GM12878 (cell line): ENCODE measurements at regions not wholly inside any gene's neighbourhood (a gene's known extent, or its start where the extent isn't known, plus 50 kb on each side); places are given as distances from the start of the nearest gene placed in this dataset.

Source experiments
- ATAC-seq: fragments of 200-7000 bp; cut with Tn5 transposase; 3 replicates; pipeline ENCODE4 v1.9.1; 2020; ENCODE audit warnings: mild to moderate bottlenecking, moderate library complexity
- BruUV-seq: library from RNA; stranded (reverse); fragments of 400-500 nt; replicated peaks from 2 replicates; lab custom pipeline; 2021; lab: Mats Ljungman, UMichigan
- CTCF ChIA-PET: fragments of 300-600 bp; sonication (Branson Sonifier 250); formaldehyde crosslinking; extraction: SDS; loops from one replicate; lab custom pipeline; 2021; ENCODE audit warnings: inconsistent platforms; lab: Yijun Ruan, JAX
- POLR2A ChIA-PET: fragments of 350-600 bp; formaldehyde crosslinking; extraction: SDS; loops from one replicate; lab custom pipeline; 2021; ENCODE audit warnings: inconsistent platforms; lab: Charles Lee
- RAD21 ChIA-PET: fragments of 300-600 bp; sonication (Branson Sonifier 250); formaldehyde crosslinking; loops from one replicate; lab custom pipeline; 2023; ENCODE audit warnings: antibody characterized with exemption; ENCODE audit not compliant: unreplicated experiment; lab: Charles Lee
- SMC1A ChIA-PET: fragments of 300-600 bp; sonication (Branson Sonifier 250); formaldehyde crosslinking; loops from one replicate; lab custom pipeline; 2023; ENCODE audit not compliant: unreplicated experiment, uncharacterized antibody; lab: Charles Lee
- DNase-seq: peaks from one replicate; pipeline ENCODE4 v3.0.0-alpha.2; 2011; ENCODE audit warnings: low read depth, low spot score
- FAIRE-seq: peaks from 3 replicates; lab custom pipeline; 2011; peaks lifted over from hg19 to GRCh38; lab: Jason Lieb, UNC
- H2AFZ ChIP-seq: 2 replicates; pipeline ENCODE4 v1.6.0; 2011; ENCODE audit warnings: low read depth, low read length, control low read depth; ENCODE audit not compliant: control insufficient read depth
- H3K27ac ChIP-seq: 2 replicates; pipeline ENCODE4 v1.5.1; 2011; ENCODE audit warnings: control low read depth; ENCODE audit not compliant: control insufficient read depth, insufficient read depth
- H3K27me3 ChIP-seq, 2 experiments: replicated peaks in 1 of 2; 2 replicates each; pipeline versions ENCODE4 v1.6.0 to v1.6.1; 2011; ENCODE audit warnings: low read length in 1 of 2; ENCODE audit not compliant: control insufficient read depth in 2 of 2, insufficient read depth in 2 of 2
- H3K36me3 ChIP-seq, 2 experiments: 2 replicates each; pipeline ENCODE4 v1.5.1; 2011; ENCODE audit warnings: low read length in 1 of 2; ENCODE audit not compliant: control insufficient read depth in 2 of 2, insufficient read depth in 2 of 2
- H3K4me1 ChIP-seq: 2 replicates; pipeline ENCODE4 v1.6.1; 2011; ENCODE audit warnings: mild to moderate bottlenecking, low read length, moderate library complexity, mixed read lengths; ENCODE audit not compliant: control insufficient read depth, insufficient read depth
- H3K4me2 ChIP-seq: 2 replicates; pipeline ENCODE4 v1.6.0; 2011; ENCODE audit warnings: control low read depth; ENCODE audit not compliant: control insufficient read depth, insufficient read depth
- H3K4me3 ChIP-seq: fragments of 200-600 bp; sonication (generic); 2 replicates; pipeline ENCODE4 v1.5.1; 2016
- H3K79me2 ChIP-seq: 2 replicates; pipeline ENCODE4 v1.6.0; 2011; ENCODE audit warnings: low read length; ENCODE audit not compliant: control insufficient read depth, insufficient read depth
- H3K9ac ChIP-seq: 2 replicates; pipeline ENCODE4 v1.8.0; 2011; ENCODE audit warnings: low read length, control low read depth, mixed read lengths; ENCODE audit not compliant: control insufficient read depth, insufficient read depth
- H3K9me3 ChIP-seq: replicated peaks from 3 replicates; pipeline ENCODE4 v1.5.1; 2011; ENCODE audit warnings: mild to moderate bottlenecking, low read length; ENCODE audit not compliant: control insufficient read depth, insufficient read depth
- H4K20me1 ChIP-seq: 2 replicates; pipeline ENCODE4 v1.6.0; 2011; ENCODE audit not compliant: control insufficient read depth, insufficient read depth
- ASH2L ChIP-seq: fragments of 300-600, 200-600 bp; sonication (generic); IDR thresholded peaks from 2 replicates; pipeline ENCODE4 v1.6.1; 2017; ENCODE audit warnings: low read depth, mild to moderate bottlenecking, borderline replicate concordance
- ATF7 ChIP-seq: fragments of 450-650 bp; IDR thresholded peaks from 2 replicates; pipeline ENCODE4 v1.6.1; 2016; ENCODE audit warnings: low read depth, mild to moderate bottlenecking
- EED ChIP-seq: sonication (generic); IDR thresholded peaks from 2 replicates; pipeline ENCODE4 v1.6.1; 2016; ENCODE audit warnings: antibody characterized with exemption, low read depth
- JUNB ChIP-seq: IDR thresholded peaks from 2 replicates; pipeline ENCODE4 v1.6.1; 2016; ENCODE audit warnings: antibody characterized with exemption, mild to moderate bottlenecking
- MXI1 ChIP-seq: fragments of 150-350 bp; IDR thresholded peaks from 2 replicates; pipeline ENCODE4 v1.6.1; 2011; ENCODE audit warnings: low read depth, mild to moderate bottlenecking, inconsistent platforms, low read length, improper control_type of control experiment
- PAX5 ChIP-seq: IDR thresholded peaks from 2 replicates; pipeline ENCODE4 v1.6.1; 2011; ENCODE audit warnings: low read depth, low read length, borderline replicate concordance
- RBBP5 ChIP-seq: fragments of 200-600 bp; sonication (generic); conservative IDR thresholded peaks from 2 replicates; pipeline ENCODE4 v1.6.1; 2016
- RUNX3 ChIP-seq: IDR thresholded peaks from 2 replicates; pipeline ENCODE4 v1.6.1; 2012; ENCODE audit warnings: low read length, inconsistent platforms
- SIX5 ChIP-seq: IDR thresholded peaks from 2 replicates; pipeline ENCODE4 v1.6.1; 2011; ENCODE audit warnings: mild to moderate bottlenecking, low read depth, low read length, moderate library complexity; ENCODE audit not compliant: severe bottlenecking
- SRF ChIP-seq, 2 experiments: IDR thresholded peaks; 2 replicates each; pipeline ENCODE4 v1.6.1; 2011; ENCODE audit warnings: low read depth in 2 of 2, low read length in 2 of 2, mild to moderate bottlenecking in 1 of 2, moderate library complexity in 1 of 2
- YY1 ChIP-seq: IDR thresholded peaks from 2 replicates; pipeline ENCODE4 v1.6.1; 2011; ENCODE audit warnings: low read depth, mild to moderate bottlenecking, low read length
- ZNF622 ChIP-seq: fragments of 450-650 bp; IDR thresholded peaks from 2 replicates; pipeline ENCODE4 v1.6.1; 2017; ENCODE audit warnings: mild to moderate bottlenecking, inconsistent platforms
- WGBS: methylation state at CpG from one replicate; pipeline ENCODE4 v1.1.6; 2016; ENCODE audit warnings: low lambda C conversion rate; ENCODE audit not compliant: insufficient replicate concordance, insufficient coverage; ENCODE audit errors: missing lambda C conversion rate; 5-methylcytosine and 5-hydroxymethylcytosine counted together
- in situ Hi-C: fragments of 300-500 bp; cut with MboI; formaldehyde crosslinking; loops from 9 replicates; pipeline ENCODE4 v1.14.3; 2018; ENCODE audit warnings: mixed read lengths
- intact Hi-C: fragments of 100-400 bp; cut with micrococcal nuclease; formaldehyde crosslinking; loops from one replicate; pipeline ENCODE4 v1.14.2; 2022; ENCODE audit not compliant: unreplicated experiment
- TF ChIP-seq, protein P1 (sequence below): fragments of 150-350 bp; IDR thresholded peaks from 2 replicates; pipeline ENCODE4 v1.6.1; 2014; ENCODE audit warnings: mild to moderate bottlenecking, low read depth, low read length
- TF ChIP-seq, protein P2 (sequence below): fragments of 450-650 bp; IDR thresholded peaks from 2 replicates; pipeline ENCODE4 v1.6.1; 2017; ENCODE audit warnings: antibody characterized with exemption, mild to moderate bottlenecking, moderate library complexity
- TF ChIP-seq, protein P3 (sequence below), 3 experiments: IDR thresholded peaks in 2 of 3; conservative IDR thresholded peaks in 1 of 3; 2 replicates each; pipeline ENCODE4 v1.5.1; 2011; ENCODE audit warnings: low read depth in 3 of 3, low read length in 3 of 3, mild to moderate bottlenecking in 3 of 3, control low read depth in 2 of 3, moderate library complexity in 2 of 3, inconsistent platforms in 1 of 3, mixed read lengths in 1 of 3; ENCODE audit not compliant: control insufficient read depth in 2 of 3, insufficient read depth in 1 of 3; ENCODE audit errors: extremely low read depth in 1 of 3
- TF ChIP-seq, protein P4 (sequence below): fragments of 450-650 bp; IDR thresholded peaks from 2 replicates; pipeline ENCODE4 v1.6.1; 2014; ENCODE audit warnings: mild to moderate bottlenecking

DNA sequence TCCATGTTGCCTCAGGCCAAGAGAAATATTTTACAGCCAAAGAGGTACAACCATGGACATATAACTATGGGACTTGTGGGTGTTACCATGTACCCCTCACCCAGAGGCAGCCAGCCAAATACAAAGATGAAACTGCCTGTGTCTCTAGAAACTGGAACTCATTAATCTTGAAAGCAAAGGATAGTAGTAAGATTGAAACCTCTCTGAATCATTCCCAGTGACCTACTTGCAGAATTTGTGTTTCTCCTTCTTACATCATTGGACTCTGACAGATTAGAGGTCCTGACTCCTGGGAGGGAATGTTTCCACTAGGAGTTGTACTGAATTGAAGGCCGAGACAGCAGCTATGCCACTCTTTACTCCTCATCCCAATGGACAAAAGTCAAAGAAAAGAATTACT, 257.4 kb upstream of the UBASH3B start (continued):
- TF ChIP-seq, protein P1, sequence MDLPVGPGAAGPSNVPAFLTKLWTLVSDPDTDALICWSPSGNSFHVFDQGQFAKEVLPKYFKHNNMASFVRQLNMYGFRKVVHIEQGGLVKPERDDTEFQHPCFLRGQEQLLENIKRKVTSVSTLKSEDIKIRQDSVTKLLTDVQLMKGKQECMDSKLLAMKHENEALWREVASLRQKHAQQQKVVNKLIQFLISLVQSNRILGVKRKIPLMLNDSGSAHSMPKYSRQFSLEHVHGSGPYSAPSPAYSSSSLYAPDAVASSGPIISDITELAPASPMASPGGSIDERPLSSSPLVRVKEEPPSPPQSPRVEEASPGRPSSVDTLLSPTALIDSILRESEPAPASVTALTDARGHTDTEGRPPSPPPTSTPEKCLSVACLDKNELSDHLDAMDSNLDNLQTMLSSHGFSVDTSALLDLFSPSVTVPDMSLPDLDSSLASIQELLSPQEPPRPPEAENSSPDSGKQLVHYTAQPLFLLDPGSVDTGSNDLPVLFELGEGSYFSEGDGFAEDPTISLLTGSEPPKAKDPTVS, result no peak
- no peak for TF ChIP-seq RBBP5
- TF ChIP-seq JUNB, result peak; percentile 57; the same call in 1 of the 2 replicates
- TF ChIP-seq PAX5, result no peak
- TF ChIP-seq MXI1, result no peak
- TF ChIP-seq, protein P2, sequence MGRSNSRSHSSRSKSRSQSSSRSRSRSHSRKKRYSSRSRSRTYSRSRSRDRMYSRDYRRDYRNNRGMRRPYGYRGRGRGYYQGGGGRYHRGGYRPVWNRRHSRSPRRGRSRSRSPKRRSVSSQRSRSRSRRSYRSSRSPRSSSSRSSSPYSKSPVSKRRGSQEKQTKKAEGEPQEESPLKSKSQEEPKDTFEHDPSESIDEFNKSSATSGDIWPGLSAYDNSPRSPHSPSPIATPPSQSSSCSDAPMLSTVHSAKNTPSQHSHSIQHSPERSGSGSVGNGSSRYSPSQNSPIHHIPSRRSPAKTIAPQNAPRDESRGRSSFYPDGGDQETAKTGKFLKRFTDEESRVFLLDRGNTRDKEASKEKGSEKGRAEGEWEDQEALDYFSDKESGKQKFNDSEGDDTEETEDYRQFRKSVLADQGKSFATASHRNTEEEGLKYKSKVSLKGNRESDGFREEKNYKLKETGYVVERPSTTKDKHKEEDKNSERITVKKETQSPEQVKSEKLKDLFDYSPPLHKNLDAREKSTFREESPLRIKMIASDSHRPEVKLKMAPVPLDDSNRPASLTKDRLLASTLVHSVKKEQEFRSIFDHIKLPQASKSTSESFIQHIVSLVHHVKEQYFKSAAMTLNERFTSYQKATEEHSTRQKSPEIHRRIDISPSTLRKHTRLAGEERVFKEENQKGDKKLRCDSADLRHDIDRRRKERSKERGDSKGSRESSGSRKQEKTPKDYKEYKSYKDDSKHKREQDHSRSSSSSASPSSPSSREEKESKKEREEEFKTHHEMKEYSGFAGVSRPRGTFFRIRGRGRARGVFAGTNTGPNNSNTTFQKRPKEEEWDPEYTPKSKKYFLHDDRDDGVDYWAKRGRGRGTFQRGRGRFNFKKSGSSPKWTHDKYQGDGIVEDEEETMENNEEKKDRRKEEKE, result no peak
- TF ChIP-seq EED, result 0 out of 2 replicates have a peak, but pooled peaks have one; percentile 36
- TF ChIP-seq YY1, result no peak
- TF ChIP-seq ASH2L, result no peak

DNA sequence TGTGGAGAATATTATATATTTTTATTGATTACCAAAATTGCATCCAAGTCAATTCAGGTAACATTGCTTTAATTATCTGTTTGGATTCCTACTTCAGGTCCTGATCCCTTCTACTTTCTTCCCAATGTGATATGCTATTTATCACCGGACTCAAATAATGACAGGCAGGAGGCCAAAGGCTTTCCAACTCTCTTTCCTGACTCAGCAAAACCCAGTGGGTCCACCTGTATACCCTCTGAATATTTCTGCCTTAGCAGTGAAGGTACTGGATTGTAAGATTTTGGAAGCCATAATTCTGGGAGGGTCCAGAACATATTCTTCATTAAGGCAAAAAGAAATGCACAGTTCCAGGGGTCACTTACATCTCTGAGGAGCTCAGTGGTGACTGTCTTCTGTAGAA, 260.2 kb upstream of the UBASH3B start:
- Histone ChIP-seq H3K27ac (no peak overlapping the region), H3K36me3 (no peaks in the 10 kb centered on the region), H4K20me1 (no peaks in the 10 kb centered on the region), H3K79me2 (no peaks in the 10 kb centered on the region), H3K9me3 (no peaks in the 10 kb centered on the region), H3K4me3 (no peak overlapping the region), H3K4me1 (peaks cover 11% of the 10 kb centered on the region; the same call in 1 of the 2 replicates), H3K4me2 (no peak overlapping the region), H3K9ac (no peak overlapping the region), H2AFZ (no peak overlapping the region), H3K27me3 (no peaks in the 10 kb centered on the region)
- DNase-seq (no peak), ATAC-seq (no peak), FAIRE-seq (no peak)
- ChIA-PET SMC1A (no interaction called here), POLR2A (no interaction called here), CTCF (no interaction called here), RAD21 (no interaction called here)
- intact Hi-C loops, result no loop called here
- in situ Hi-C loops, result no loop called here
- TF ChIP-seq RUNX3, result no peak
- TF ChIP-seq, protein P3, sequence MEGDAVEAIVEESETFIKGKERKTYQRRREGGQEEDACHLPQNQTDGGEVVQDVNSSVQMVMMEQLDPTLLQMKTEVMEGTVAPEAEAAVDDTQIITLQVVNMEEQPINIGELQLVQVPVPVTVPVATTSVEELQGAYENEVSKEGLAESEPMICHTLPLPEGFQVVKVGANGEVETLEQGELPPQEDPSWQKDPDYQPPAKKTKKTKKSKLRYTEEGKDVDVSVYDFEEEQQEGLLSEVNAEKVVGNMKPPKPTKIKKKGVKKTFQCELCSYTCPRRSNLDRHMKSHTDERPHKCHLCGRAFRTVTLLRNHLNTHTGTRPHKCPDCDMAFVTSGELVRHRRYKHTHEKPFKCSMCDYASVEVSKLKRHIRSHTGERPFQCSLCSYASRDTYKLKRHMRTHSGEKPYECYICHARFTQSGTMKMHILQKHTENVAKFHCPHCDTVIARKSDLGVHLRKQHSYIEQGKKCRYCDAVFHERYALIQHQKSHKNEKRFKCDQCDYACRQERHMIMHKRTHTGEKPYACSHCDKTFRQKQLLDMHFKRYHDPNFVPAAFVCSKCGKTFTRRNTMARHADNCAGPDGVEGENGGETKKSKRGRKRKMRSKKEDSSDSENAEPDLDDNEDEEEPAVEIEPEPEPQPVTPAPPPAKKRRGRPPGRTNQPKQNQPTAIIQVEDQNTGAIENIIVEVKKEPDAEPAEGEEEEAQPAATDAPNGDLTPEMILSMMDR (IDR thresholded peaks at IDR 0.05 in 2 of 3, conservative IDR thresholded peaks at IDR 0.05 in 1 of 3; ENCODE audit: control insufficient read depth in 2 of 3, extremely low read depth in 1 of 3, insufficient read depth in 1 of 3, low read depth in 3 of 3, low read length in 3 of 3), result no peak
- TF ChIP-seq, protein P4, sequence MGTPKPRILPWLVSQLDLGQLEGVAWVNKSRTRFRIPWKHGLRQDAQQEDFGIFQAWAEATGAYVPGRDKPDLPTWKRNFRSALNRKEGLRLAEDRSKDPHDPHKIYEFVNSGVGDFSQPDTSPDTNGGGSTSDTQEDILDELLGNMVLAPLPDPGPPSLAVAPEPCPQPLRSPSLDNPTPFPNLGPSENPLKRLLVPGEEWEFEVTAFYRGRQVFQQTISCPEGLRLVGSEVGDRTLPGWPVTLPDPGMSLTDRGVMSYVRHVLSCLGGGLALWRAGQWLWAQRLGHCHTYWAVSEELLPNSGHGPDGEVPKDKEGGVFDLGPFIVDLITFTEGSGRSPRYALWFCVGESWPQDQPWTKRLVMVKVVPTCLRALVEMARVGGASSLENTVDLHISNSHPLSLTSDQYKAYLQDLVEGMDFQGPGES, result no peak
- TF ChIP-seq JUNB, result no peak
- no peak for TF ChIP-seq ATF7
- TF ChIP-seq SRF (IDR thresholded peaks at IDR 0.05; ENCODE audit: low read depth in 2 of 2, low read length in 2 of 2), result no peak
- no peak for TF ChIP-seq ZNF622
- no peak for TF ChIP-seq SIX5
- no TSS peak for BruUV-seq
- WGBS, result 0% methylated on average over 1 of the region's 1 CpG
